Endothelial cell of hepatic sinusoid (primary cell): ENCODE measurements at regions not wholly inside any gene's neighbourhood (a gene's known extent, or its start where the extent isn't known, plus 50 kb on each side); places are given as distances from the start of the nearest gene placed in this dataset.
"Not testable (repeated sequence)": the region's sequence is repeated elsewhere in the genome, so short reads cannot be mapped to it uniquely, and the experiment has no call there.

Source experiments
- in situ Hi-C: cut with HindIII; loops from 2 replicates; pipeline ENCODE4 v1.10.0; 2017; ENCODE audit warnings: low sequenced_read_pairs

- in situ Hi-C loops, result no loop called here
Measured at GRCh38 chr1:104291156-104291555, 541.5 kb downstream of the AMY1C start.

- in situ Hi-C loops, result no loop called here
Measured at GRCh38 chr1:104294259-104294658, 544.6 kb downstream of the AMY1C start.

GRCh38 chr1:104295511-104295910, 545.8 kb downstream of the AMY1C start:
- in situ Hi-C loops, result no loop called here

GRCh38 chr1:104309673-104310072, 560.0 kb downstream of the AMY1C start:
- in situ Hi-C loops, result no loop called here

- in situ Hi-C loops, result no loop called here
Measured at GRCh38 chr1:104315823-104316222, 566.1 kb downstream of the AMY1C start.

- in situ Hi-C loops, result no loop called here
Measured at GRCh38 chr1:104322131-104322530, 572.4 kb downstream of the AMY1C start.

GRCh38 chr1:104329278-104329677, 579.6 kb downstream of the AMY1C start:
- in situ Hi-C loops, result no loop called here

- in situ Hi-C loops, result no loop called here
Measured at GRCh38 chr1:104331763-104332162, 582.1 kb downstream of the AMY1C start.

- in situ Hi-C loops, result not testable (repeated sequence)
Measured at GRCh38 chr1:104337927-104338326, 588.2 kb downstream of the AMY1C start.

GRCh38 chr1:104341944-104342343, 592.2 kb downstream of the AMY1C start:
- in situ Hi-C loops, result no loop called here

GRCh38 chr1:104348277-104348676, 598.6 kb downstream of the AMY1C start:
- in situ Hi-C loops, result no loop called here

- in situ Hi-C loops, result no loop called here
Measured at GRCh38 chr1:104353580-104353979, 603.9 kb downstream of the AMY1C start.

- in situ Hi-C loops, result no loop called here
Measured at GRCh38 chr1:104358086-104358485, 608.4 kb downstream of the AMY1C start.

GRCh38 chr1:104358621-104359020, 608.9 kb downstream of the AMY1C start:
- in situ Hi-C loops, result no loop called here

- in situ Hi-C loops, result no loop called here
Measured at GRCh38 chr1:104378414-104378813, 628.7 kb downstream of the AMY1C start.

- in situ Hi-C loops, result no loop called here
Measured at GRCh38 chr1:104380003-104380402, 630.3 kb downstream of the AMY1C start.

GRCh38 chr1:104387716-104388508, 638.2 kb downstream of the AMY1C start:
- in situ Hi-C loops, result no loop called here

- in situ Hi-C loops, result no loop called here
Measured at GRCh38 chr1:104392552-104392951, 642.9 kb downstream of the AMY1C start.

GRCh38 chr1:104402178-104402577, 652.5 kb downstream of the AMY1C start:
- in situ Hi-C loops, result no loop called here

GRCh38 chr1:104403883-104404282, 654.2 kb downstream of the AMY1C start:
- in situ Hi-C loops, result no loop called here

GRCh38 chr1:104406728-104407127, 657.0 kb downstream of the AMY1C start:
- in situ Hi-C loops, result no loop called here

GRCh38 chr1:104408268-104408667, 658.6 kb downstream of the AMY1C start:
- in situ Hi-C loops, result no loop called here

- in situ Hi-C loops, result no loop called here
Measured at GRCh38 chr1:104435255-104435654, 685.6 kb downstream of the AMY1C start.
